KMS-11 (cell line): ENCODE measurements at regions not wholly inside any gene's neighbourhood (a gene's known extent, or its start where the extent isn't known, plus 50 kb on each side); places are given as distances from the start of the nearest gene placed in this dataset.
"Not testable (repeated sequence)": the region's sequence is repeated elsewhere in the genome, so short reads cannot be mapped to it uniquely, and the experiment has no call there.

Source experiments
- H2AFZ ChIP-seq: fragments of 200-600 bp; sonication (generic); 2 replicates; pipeline ENCODE4 v1.6.1; 2016; ENCODE audit warnings: antibody characterized with exemption, mixed run types, low read depth
- H3K27ac ChIP-seq: fragments of 200-600 bp; sonication (generic); 2 replicates; pipeline ENCODE4 v1.6.1; 2016; ENCODE audit warnings: mild to moderate bottlenecking, mixed run types
- H3K27me3 ChIP-seq: fragments of 200-600 bp; sonication (generic); 2 replicates; pipeline ENCODE4 v1.6.1; 2017; ENCODE audit warnings: mild to moderate bottlenecking, low read depth, mixed run types, moderate library complexity; ENCODE audit not compliant: insufficient read depth
- H3K36me3 ChIP-seq: fragments of 200-600 bp; sonication (generic); 2 replicates; pipeline ENCODE4 v1.6.1; 2017; ENCODE audit warnings: mild to moderate bottlenecking, mixed run types; ENCODE audit not compliant: insufficient read depth
- H3K4me1 ChIP-seq: fragments of 200-600 bp; sonication (generic); 2 replicates; pipeline ENCODE4 v1.6.1; 2016; ENCODE audit warnings: mild to moderate bottlenecking, low read depth, mixed run types; ENCODE audit not compliant: poor library complexity, severe bottlenecking
- H3K4me2 ChIP-seq: fragments of 200-600 bp; sonication (generic); 2 replicates; pipeline ENCODE4 v1.7.0; 2016; ENCODE audit warnings: mild to moderate bottlenecking, mixed run types
- H3K4me3 ChIP-seq: fragments of 200-600 bp; sonication (generic); IDR thresholded peaks from 2 replicates; pipeline ENCODE4 v1.6.1; 2017; ENCODE audit warnings: low read depth, low read length, mixed read lengths; ENCODE audit not compliant: insufficient read depth
- H3K79me2 ChIP-seq: fragments of 200-600 bp; sonication (generic); 2 replicates; pipeline ENCODE4 v1.6.1; 2016; ENCODE audit warnings: low read depth, mixed run types; ENCODE audit not compliant: insufficient read depth
- H3K9ac ChIP-seq: fragments of 200-600 bp; sonication (generic); 2 replicates; pipeline ENCODE4 v1.6.1; 2016; ENCODE audit warnings: mild to moderate bottlenecking, mixed run types
- H4K20me1 ChIP-seq: fragments of 200-600 bp; sonication (generic); 2 replicates; pipeline ENCODE4 v1.6.1; 2016; ENCODE audit warnings: mild to moderate bottlenecking, mixed run types; ENCODE audit not compliant: insufficient read depth
- TF ChIP-seq, protein P1 (sequence below): fragments of 200-600 bp; sonication (generic); conservative IDR thresholded peaks from 2 replicates; pipeline ENCODE4 v1.6.1; 2017; ENCODE audit warnings: low read depth, mild to moderate bottlenecking, antibody characterized with exemption, low read length, moderate library complexity, mixed read lengths

DNA sequence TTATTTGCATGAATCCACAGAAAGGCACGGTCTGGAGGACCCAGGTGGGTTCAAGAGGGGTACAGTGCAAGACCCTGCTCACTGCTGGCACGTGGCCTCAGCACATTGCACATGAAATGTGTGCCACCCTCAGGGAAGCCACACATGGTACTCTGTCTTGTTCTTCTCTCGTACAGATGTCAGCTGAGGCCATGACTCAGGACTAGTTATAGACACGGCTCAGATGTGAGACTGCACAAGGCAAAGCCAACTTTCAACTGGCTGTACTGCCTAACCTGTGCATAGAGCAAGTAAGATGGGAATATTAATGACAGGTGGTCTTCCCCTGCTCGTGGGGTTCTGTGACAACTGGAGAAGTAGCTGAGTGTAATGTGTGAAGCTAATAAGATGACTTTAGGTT, 249.4 kb upstream of the CTBP2 start:
- Histone ChIP-seq H2AFZ (no peak overlapping the region), H3K4me3 (no peak overlapping the region), H3K4me2 (no peak overlapping the region), H3K9ac (no peak overlapping the region), H3K27ac (no peak overlapping the region), H3K36me3 (no peaks in the 10 kb centered on the region), H3K27me3 (no peaks in the 10 kb centered on the region), H4K20me1 (no peaks in the 10 kb centered on the region), H3K4me1 (no peaks in the 10 kb centered on the region), H3K79me2 (no peaks in the 10 kb centered on the region)
- TF ChIP-seq, protein P1, sequence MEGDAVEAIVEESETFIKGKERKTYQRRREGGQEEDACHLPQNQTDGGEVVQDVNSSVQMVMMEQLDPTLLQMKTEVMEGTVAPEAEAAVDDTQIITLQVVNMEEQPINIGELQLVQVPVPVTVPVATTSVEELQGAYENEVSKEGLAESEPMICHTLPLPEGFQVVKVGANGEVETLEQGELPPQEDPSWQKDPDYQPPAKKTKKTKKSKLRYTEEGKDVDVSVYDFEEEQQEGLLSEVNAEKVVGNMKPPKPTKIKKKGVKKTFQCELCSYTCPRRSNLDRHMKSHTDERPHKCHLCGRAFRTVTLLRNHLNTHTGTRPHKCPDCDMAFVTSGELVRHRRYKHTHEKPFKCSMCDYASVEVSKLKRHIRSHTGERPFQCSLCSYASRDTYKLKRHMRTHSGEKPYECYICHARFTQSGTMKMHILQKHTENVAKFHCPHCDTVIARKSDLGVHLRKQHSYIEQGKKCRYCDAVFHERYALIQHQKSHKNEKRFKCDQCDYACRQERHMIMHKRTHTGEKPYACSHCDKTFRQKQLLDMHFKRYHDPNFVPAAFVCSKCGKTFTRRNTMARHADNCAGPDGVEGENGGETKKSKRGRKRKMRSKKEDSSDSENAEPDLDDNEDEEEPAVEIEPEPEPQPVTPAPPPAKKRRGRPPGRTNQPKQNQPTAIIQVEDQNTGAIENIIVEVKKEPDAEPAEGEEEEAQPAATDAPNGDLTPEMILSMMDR = no peak

DNA sequence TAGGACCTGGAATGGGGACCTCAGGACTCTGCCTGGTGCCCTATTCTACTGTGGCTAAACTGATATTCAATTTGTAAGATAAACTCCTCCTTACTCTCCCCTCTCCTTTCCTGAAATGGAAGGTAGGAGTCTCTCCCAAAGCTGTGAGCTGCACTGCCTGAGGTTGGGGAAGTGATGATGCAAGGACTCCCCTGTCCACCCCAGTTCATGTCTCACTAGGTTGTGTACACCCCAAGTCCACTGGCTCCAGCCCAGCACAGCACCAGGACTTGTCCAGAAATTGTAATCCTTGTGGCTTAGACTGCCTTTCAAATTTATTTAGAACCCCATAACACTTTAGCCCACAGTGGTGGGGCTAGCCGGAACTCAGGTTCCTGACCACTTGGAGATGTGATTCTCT, 247.2 kb upstream of the CTBP2 start:
- Histone ChIP-seq H2AFZ (no peak overlapping the region), H3K4me1 (no peaks in the 10 kb centered on the region), H3K27me3 (no peaks in the 10 kb centered on the region), H3K9ac (no peak overlapping the region), H3K4me2 (no peak overlapping the region), H4K20me1 (no peaks in the 10 kb centered on the region), H3K79me2 (no peaks in the 10 kb centered on the region), H3K4me3 (no peak overlapping the region), H3K27ac (no peak overlapping the region), H3K36me3 (no peaks in the 10 kb centered on the region)
- TF ChIP-seq, protein P1 = no peak

DNA sequence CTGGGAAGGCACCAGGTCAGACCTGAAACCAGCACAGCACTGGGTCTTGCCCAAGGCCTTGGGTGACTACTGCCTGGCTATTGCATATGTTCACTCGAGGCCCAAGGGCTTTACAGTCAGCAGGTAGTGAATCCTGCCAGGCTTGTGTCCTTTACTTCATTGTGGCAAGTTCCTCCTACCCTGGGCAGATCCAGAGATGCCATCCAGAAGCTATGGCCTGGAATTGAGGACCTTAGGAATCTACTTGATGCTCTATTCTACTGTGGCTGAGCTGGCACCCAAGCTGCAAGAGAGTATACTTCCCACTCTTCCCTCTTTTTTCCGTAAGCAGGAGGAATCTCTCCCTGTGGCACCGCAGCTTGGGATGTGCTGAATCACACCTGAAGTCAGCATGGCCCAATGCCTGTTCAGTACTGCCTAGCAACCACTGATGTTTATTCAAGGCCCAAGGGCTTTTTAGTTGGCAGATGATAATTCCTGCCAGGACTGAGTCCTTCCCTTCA, 246.7 kb upstream of the CTBP2 start:
- TF ChIP-seq, protein P1 = no peak
- no peaks in the 10 kb centered on the region for H3K79me2 ChIP-seq

DNA sequence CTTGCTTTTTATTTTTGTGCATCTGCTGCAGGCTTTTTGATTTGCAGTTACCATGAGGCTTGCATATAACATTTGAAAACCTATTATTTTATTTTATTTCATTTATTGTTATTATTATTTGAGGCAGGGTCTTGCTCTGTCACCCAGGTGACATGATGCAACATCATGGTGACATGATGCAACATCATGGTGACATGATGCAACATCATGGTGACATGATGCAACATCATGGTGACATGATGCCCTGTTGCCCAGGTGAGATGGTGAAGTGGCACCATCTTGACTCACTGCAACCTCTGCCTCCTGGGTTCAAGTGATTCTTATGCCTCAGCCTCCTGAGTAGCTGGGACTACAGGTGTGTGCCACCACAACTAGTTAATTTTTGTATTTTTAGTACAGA, 244.5 kb upstream of the CTBP2 start:
- H3K79me2 ChIP-seq, H2AFZ ChIP-seq, H3K4me2 ChIP-seq, H3K4me3 ChIP-seq, H3K9ac ChIP-seq, H3K27me3 ChIP-seq, H4K20me1 ChIP-seq, H3K4me1 ChIP-seq, H3K27ac ChIP-seq, H3K36me3 ChIP-seq: not testable (repeated sequence)

More for the DNA sequence above, 246.7 kb upstream of the CTBP2 start:
- H4K20me1 ChIP-seq = no peaks in the 10 kb centered on the region
- H3K9ac ChIP-seq = no peak overlapping the region
- H3K27me3 ChIP-seq = no peaks in the 10 kb centered on the region
- no peaks in the 10 kb centered on the region for H3K4me1 ChIP-seq
- H3K4me3 ChIP-seq = no peak overlapping the region
- no peaks in the 10 kb centered on the region for H3K36me3 ChIP-seq
- H2AFZ ChIP-seq = no peak overlapping the region
- H3K27ac ChIP-seq = no peak overlapping the region
- no peak overlapping the region for H3K4me2 ChIP-seq

DNA sequence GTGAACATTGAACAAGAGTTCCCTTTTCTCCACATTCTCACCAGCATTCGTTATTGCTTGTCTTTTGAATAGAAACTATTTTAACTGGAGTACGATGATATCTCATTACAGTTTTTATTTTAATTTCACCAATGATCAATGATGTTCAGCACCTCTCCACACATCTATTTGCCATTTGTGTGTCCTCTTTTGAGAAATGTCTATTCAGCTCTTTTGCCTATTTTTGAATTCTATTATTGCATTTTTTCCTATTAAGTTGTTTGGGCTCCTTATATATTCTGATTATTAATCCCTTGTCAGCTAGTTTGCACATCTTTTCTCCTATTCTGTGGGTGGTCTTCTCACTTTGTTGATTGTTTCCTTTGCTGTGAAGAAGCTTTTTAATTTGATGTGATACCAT, 241.1 kb upstream of the CTBP2 start:
- TF ChIP-seq, protein P1 = no peak
- Histone ChIP-seq H4K20me1 (no peaks in the 10 kb centered on the region), H3K27ac (no peak overlapping the region)

More for the DNA sequence above, 241.1 kb upstream of the CTBP2 start:
- Histone ChIP-seq H3K27me3 (no peaks in the 10 kb centered on the region), H3K9ac (no peak overlapping the region), H3K4me1 (no peaks in the 10 kb centered on the region), H3K79me2 (no peaks in the 10 kb centered on the region), H2AFZ (no peak overlapping the region), H3K4me2 (no peak overlapping the region), H3K36me3 (no peaks in the 10 kb centered on the region), H3K4me3 (no peak overlapping the region)
